A204.1 (cell line): ENCODE measurements at regions not wholly inside any gene's neighbourhood (a gene's known extent, or its start where the extent isn't known, plus 50 kb on each side); places are given as distances from the start of the nearest gene placed in this dataset.
"Not testable (repeated sequence)": the region's sequence is repeated elsewhere in the genome, so short reads cannot be mapped to it uniquely, and the experiment has no call there.

Source experiments
- FAIRE-seq: peaks from 2 replicates; lab custom pipeline; 2012; peaks lifted over from hg19 to GRCh38; lab: Jason Lieb, UNC

DNA sequence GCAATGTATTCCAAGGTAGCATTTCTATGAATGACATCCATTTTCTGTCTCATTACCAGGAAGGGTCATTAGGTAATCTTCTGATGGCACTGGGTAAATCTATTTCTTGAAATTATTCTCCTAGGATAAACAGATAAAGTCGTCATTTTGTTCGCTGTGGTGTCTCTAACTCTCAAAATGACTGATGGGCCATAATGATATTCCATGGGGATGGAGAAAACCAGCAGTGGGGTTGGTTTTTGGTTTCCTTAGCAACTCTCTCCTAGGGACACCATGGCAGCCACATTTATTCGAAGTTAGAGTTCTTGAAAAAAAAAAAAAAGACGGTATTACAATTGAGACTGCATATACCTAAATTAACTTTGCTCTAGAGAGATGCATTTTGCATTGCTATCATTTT is 231.3 kb upstream of the SLCO3A1 start:
- no peak for FAIRE-seq

DNA sequence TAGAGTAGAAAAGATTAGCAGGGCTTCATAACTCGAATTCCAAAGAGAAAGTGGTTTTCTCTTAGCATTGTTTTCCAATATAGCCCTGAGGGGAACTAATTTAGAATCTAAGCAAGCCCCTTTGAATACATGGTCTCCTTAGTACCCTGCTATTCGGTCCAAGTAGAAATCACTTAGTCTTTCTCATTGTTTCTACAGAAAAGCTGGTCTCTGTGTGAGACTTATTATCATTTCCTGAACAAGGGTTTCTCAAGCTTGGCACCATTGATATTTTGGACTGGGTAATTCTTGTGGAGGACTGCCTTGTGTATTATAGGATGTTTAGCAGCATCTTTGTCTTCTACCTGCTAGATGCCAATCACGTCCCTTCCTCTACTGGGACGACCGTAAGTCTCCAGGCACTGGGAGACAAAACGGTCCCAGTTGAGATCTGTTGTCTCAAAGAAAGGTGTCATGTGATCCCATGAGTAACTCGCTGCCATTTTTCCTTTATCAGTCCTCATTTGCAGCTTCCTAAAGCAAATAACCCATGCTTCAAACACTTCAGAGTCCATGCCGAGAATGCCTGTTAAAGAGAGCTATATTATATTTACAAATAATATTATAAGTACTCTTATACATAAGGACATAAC is 230.7 kb upstream of the SLCO3A1 start:
- FAIRE-seq, result no peak

DNA sequence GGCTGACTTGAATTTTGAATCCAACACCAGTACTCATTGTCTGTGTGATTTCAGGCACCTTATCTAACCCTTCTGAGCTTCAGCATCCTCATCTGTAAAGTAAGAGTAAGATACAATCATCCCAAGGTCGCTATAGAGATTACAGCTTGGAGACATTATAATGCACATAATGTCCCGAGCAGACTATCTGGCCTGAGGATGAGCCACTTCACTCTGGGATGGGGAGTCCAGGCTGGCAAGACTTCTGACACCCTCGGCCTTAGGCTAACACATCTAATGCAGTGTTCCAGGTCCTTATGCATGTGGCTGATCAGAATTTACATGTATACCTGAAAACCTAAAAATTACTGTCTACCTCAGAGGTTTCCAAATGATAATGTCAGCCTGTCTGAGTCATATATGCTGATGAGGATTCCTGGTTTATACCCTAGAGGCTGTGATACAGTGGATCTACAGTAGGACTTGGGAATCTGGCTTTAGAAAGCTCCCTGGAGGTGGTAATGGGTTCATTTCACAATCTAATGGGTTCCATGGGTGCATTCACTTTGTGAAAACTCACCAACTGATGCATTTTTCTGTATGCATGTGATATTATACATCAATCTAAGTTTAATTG is 229.0 kb upstream of the SLCO3A1 start:
- no peak for FAIRE-seq

DNA sequence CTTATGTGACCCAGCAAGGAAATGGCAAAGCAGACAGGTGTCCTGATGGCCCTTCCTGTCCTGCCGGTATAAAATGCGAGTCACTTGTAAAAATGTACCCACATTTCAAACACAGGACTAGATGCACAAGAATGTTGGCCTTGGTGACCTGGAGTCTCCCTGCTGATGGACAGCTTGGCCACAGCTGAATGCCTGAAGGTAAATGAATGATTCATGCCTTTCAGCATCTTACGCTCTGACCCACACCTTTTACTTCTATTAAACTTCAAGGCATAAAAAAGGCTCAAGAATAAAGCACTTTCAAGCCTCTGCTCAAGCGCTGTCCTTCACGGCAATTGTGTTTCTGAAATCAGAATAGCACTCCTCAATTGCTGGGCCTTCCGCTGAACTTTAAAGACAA is 228.0 kb upstream of the SLCO3A1 start:
- FAIRE-seq, result no peak

DNA sequence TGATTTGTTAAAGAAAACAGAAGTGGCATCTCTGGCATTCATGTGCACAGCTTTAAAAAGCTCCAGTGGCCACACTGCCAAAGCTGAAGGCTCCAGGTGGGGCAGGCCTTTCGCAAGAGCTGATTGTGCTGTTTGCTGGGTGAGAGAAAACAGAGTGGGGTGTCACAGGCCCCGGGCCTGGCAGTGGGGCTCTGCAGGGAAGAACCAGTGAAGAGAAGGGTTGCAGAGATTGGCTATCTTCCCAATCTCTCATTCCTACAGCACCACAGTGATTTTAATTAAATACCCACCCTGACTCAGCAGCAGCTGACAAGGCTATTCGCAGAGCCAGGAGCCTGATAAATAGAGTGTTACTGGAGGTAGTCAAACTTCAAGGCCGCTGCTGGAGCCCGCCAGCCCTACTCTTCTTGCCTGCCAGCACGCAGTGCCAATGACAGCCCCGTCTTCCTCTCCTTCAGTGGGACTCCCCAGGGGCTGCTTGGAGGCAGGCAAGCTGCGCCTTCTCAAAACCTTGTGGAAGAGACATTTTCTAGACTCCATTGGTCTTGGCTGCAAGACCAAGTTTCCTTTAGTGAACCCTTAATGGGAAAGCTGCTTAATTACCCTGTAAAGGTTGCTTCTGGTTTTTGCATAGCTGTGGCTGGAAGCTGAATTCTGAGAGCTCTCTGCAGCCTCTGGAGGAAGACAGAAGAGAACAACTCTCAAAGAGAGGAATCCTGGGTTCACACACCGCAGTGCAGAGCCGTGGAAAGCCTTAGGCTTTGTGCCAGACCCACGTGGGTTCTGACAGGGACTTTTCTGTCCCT is 225.8 kb upstream of the SLCO3A1 start:
- no peak for FAIRE-seq

DNA sequence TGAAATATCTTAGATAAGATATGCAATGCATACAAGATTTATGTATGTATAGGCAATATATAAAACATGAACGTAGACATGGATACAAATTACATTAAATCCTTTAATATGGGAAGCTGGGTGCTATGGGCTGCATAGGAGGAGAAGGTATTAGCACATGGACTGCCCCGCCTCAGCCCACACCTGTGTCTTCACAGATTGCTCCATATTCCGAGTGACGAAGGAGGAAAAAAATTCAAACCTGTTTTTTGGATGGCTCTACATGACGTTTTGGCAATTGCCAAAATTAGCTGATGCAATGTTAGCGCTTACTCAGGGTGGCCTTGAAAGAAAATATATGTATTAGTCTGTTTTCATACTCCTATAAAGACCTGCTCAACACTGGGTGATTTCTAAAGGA is 223.4 kb upstream of the SLCO3A1 start:
- FAIRE-seq, result no peak

DNA sequence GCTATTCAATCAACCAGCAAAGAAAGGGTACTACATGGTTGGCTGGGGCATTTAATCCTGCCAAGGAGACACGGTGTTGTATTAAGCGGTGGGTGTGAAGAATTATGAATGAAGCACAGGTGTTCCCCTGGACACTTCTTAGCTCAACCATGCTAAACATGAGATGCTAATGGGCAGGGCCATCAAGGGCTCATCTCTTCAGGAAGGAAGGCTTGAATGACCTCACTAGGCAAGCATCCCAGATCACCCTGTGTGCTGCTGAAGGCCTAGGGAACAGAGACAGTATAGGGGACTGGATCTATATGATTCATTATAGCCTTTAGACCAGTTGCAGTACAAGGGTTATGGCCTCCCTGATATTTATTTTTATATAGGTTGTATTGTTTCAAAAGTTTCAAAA is 221.3 kb upstream of the SLCO3A1 start:
- no peak for FAIRE-seq

DNA sequence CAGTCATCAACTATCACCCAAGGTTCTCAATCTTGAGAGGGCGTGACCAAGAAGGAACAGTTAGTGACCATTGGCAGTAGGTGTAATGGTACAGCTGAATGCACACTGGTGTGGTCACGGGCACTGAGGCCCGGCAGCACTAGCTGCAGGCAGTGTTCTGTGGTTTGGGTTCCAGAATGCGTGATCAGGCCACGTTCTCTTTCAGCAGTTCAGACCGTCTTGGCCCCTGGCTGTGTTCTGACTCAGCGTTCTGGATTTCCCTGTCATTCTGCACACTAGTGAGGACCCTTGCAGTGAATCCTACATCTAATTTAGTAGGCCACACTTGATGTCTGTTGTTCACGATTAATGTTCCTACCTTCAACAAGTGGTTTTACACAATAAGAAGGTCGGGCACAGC is 220.5 kb upstream of the SLCO3A1 start:
- no peak for FAIRE-seq

DNA sequence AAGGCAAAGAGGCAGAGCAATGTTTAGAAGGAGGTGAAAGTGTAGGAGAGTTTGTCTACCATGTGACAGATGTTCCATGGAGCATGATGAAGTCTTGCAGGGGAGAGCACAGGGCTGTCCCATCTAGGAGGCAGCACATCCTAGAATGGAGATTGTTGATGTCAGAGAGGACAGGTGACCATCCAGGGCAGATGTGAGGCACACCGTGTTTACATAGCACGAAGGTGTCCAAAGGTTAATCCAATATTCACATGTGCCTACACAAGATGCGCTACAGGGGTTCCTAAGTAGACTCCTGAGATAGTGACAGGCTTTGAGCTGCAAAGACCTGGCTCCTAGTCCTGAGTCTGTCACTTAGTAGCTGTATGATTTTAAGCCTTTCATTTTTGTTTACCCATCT is 219.3 kb upstream of the SLCO3A1 start:
- FAIRE-seq, result no peak

DNA sequence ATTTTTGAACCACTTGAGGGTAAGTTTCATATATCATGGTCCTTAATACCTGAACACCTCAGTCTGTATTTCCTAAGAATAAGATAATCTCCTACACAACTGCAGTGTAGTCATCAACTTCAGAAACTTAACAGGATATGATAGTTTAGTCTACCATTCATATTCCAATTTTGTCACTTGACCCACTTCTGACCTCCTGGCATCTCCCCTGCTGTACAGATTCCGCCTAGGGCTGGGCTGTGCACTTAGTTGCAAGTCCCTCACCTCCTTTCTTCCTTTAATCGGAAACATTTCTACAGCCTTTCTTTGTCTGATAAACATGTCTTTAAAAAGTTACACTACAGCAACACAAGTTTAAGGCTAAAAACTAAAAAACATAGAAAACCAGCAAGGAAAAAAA is 218.4 kb upstream of the SLCO3A1 start:
- FAIRE-seq, result no peak

DNA sequence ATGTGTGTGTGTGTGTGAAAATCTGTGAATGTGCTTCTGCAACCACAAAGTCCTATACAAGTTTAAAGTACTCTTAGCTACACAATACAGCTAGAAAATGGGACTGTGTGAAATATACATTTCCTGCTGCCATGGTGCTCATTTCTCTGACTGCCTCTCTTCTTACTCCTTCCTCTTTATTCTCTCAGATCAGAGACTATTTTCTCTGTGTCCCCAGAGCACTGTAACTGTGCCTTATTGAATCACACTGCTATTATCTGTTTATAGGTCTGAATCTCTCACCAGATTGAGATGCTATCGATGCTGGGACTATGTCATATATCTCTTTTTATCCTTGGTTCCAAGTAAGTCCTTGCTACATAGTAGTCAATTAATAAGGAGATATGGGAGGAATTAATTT is 217.9 kb upstream of the SLCO3A1 start:
- FAIRE-seq, result no peak

DNA sequence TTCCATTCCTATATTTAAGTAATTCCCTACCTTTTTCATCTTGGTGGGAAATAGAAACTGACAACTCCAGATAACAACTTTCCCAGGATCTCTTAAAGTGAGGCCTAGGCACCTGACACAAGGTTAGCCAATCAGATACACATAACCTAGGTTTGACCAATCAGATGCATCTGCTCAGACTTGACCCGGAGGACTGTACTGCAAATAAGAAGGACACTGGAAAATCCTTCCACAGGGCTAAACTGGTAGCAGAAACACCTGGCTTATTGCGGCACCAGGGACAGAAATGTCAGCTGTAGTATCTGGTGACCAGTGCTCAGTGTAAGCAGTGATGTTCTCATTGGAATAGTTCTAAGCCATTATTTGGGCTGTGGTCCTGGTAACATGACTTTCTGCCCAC is 204.5 kb upstream of the SLCO3A1 start:
- FAIRE-seq, result no peak

DNA sequence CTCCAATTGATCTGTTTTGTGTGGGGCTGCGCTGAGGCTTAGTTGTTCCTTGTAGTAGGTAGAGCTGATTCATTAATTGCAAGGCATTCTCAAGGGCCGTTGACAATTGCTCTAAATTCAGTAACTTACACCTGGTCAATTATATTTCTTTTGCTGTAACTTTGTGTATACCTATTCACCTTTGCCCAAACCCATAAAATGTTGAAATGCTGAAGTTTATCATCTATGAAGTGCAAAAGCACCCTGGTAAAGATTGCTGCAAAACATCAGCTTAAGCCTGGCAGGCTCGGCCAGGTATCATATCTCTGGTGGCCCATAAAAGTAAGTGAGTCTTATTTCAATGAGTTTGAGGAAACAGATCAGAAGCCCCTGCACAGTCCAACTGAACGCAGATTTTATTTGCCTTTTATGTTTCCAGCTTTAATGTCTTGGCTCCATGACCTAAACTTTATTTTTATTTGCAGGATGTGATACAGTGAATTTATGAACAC is 203.6 kb upstream of the SLCO3A1 start:
- no peak for FAIRE-seq

DNA sequence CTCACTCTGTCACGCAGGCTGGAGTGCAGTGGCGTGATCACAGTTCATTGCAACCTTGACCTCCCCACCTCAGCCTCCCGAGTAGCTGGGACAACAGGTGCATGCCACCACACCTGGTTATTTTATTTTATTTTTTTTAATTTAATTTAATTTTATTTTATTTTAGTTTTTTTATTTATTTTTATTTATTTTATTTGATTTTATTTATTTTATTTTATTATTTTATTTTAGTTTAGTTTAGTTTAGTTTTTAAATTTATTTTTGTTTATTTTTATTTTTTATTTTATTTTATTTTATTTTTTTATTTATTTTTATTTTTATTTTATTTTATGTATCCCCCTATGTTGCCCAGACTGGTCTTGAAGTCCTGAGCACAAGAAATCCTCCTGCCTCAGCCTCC is 202.3 kb upstream of the SLCO3A1 start:
- FAIRE-seq, result peak; percentile 99

DNA sequence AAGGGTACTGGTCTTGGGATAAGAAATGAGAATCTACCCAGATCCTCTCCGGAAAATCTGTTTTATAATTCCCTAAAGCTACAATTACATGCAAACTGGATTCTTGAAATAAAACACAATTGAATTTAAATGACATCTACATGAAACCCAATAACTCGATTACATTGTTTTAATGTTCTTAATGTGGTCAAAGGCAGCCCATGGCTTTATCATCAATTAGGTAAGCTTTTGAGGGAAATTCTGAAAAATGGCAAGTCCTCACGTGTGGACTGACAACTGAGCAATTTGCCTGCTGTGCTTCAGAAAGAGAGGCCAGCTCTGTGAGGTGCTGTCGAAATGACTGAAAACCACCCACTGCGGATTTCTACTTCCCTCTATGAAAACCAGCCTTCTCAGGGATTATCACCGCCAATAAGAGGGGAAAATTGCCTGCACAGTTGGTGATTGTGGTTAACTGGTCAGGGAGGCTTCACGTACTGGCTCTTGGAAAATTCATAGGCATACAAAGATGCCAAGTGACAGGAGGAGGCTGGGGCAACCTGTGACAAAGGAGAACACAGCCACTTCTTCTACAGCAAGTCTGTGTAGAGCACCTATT is 200.8 kb upstream of the SLCO3A1 start:
- FAIRE-seq, result no peak

DNA sequence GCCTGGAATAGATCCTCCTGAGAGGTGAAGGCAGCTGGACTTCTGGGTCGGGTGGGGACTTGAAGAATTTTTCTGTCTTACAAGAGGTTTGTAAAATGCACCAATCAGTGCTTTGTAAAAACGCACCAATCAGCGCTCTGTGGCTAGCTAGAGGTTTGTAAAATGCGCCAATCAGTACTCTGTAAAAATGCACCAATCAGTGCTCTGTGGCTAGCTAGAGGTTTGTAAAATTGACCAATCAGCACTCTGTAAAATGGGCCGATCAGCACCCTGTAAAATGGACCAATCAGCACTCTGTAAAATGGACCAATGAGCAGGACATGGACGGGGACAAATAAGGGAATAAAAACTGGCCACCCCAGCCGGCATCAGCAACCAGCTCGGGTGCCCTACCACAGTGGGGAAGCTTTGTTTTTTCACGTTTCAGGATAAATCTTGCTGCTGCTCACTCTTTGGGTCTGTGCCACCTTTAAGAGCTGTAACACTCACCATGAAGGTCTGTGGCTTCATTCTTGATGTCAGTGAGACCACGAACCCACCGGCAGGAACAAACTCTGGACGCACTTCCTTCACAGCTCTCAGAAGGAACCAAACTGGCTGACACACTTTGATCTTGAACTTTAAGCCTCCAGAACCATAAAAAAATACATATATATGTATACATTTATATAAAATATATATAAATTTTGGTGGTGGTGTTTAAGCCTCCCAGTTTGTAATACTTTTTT is 197.8 kb upstream of the SLCO3A1 start:
- not testable (repeated sequence) for FAIRE-seq

DNA sequence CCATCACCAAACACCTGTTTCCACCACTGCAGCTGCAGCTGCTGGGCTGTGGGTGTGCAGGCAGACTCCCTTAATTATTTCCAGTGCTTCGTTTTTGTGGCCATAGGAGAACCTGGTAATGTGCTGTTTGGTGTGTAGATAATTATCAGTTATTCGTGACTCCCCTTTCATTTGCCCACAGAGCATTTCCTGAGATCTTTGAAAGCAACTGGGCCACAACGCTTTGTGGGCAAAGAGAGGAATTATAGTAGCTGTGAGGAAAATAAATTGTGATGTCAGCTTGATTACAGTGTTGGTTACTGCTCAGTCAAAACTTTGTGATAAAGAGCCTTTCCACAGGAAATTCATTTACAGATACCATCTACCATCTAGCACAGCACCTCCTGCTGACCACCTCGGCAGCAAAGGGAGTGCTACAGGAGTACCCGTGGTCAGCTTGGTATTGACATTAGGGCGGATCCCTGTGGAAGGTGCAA is 193.3 kb upstream of the SLCO3A1 start:
- FAIRE-seq, result no peak

DNA sequence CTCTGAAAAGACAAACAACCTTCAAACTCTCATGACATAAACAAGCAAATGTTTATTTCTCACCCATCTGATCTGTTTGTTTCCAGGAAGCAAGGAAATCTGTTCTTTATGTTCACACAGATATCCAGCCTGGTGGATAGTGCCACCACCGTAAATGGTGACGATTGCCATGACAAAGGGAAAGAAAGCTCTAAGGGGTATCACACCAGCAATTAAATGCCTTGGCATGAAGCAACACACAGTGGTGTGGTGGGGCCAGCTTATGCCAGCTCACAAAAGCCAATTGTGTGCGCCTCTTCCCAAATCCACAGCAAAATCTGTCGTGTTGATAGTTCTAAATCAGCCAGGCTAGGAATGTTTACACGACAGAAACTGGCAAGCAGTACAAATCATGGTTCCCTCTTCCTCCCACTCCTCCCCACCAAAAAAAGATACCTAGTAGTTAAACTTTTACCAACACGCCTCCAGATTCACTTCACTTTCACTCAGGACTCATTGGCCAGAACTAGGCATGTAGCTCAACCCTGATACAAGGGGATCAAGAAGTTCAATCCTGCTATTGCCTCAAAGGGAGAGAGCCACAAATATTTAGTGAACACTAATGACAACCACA is 189.2 kb upstream of the SLCO3A1 start:
- no peak for FAIRE-seq

DNA sequence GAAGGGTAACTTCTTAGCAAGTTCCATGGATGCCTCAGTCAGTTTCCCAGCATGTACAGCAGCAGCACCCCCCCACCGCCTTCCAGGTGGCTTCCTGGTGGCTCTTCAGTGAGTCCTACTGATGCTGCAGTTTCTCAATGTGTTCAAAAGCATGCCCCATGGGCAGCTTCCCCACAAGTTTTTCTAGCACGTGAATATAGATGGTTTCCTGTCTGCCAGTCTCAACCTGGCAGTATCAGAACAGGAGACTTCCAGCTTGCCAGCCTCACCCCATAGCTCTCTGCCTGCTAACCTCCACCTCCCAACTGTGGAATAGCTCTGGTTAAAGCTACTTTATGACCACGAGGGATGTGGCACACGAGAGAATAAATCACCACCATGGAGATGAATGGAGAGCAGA is 188.3 kb upstream of the SLCO3A1 start:
- FAIRE-seq, result no peak

DNA sequence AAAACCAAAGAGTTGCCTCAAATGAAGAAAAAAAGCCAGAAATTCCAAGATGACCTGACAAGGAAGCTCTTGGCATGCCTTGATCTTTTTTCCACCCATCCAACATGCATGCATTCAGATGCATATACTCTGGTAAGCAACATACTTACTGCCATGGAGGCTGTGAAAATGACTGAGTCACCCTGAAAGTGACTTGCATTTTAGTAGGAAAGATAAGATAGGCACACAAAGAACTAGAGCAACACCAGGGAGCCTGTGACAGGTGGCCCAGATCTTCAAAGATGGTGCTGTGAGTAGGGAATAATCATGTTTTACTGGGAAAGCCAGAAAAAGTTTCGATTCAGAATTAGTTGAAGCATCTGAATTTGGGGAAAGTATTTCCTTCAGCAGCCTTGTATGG is 185.1 kb upstream of the SLCO3A1 start:
- no peak for FAIRE-seq

DNA sequence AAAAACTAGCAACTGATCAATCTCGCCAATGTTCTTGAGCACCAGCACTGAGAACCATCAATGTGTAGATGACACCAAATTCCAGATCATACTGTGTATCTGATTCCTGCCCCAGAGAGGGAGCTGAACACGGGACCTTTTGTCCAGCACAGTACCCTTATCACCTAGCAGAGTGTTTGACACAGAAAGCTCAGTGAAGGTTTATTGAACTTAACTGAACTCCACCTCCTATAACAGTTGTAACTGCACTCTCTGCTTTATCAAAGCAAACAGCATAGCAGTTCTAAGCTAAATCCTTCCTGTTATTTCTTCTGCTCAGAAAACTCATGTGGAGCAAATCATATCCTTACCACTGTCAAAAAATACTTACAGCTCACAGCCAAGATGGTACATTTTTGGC is 183.4 kb upstream of the SLCO3A1 start:
- FAIRE-seq, result no peak

DNA sequence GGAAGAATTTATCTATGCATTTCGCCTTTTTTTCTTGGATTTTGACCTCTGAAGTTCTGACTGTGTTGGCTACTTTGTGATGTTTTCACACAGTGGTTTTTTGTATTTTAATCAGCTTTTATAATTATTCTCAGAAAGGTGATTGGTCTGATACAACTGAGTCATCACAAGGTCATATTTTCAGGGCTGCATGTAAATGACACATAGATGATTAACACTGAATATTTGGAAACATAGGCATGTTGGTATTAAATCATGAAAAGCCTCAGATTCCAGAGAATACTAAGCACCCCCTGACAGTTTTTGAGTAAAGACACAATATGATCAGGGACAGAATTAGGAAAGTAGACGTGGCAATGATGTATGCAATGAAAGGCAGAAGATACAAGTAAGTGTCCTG is 175.5 kb upstream of the SLCO3A1 start:
- no peak for FAIRE-seq
